ENCODE measurements at regions not wholly inside any gene's neighbourhood (a gene's known extent, or its start where the extent isn't known, plus 50 kb on each side); places are given as distances from the start of the nearest gene placed in this dataset.
"Not testable (repeated sequence)": the region's sequence is repeated elsewhere in the genome, so short reads cannot be mapped to it uniquely, and the experiment has no call there.

DNA sequence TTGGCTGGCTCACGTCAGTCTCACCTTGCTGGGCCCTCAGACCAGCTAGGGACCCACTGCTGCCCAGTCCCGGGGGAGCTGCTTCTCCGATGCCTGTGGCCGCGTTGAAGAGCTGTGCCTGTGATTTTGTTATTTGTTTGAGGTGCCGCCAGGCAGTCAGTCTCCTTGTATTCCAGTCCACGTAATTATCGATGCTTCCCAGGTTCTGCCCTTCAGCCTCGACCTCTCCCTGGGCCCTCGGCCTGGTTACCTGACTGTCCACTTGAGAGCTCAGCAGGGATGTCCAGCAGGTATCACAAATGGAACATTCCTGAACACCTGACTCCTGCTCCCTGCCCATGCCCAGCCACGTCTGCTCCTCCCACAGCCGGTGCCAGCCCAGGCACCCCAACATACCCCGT, 195.9 kb upstream of the HS6ST1 start:
- no peak for DNase-seq

GRCh38 chr2:128516938-128517337, 198.3 kb upstream of the HS6ST1 start:
- no peak for DNase-seq

GRCh38 chr2:128519028-128519427, 200.4 kb upstream of the HS6ST1 start:
- not testable (repeated sequence) for DNase-seq

- no peak for DNase-seq
These were observed 201.0 kb upstream of the HS6ST1 start for GRCh38 chr2:128519517-128520215.

DNA sequence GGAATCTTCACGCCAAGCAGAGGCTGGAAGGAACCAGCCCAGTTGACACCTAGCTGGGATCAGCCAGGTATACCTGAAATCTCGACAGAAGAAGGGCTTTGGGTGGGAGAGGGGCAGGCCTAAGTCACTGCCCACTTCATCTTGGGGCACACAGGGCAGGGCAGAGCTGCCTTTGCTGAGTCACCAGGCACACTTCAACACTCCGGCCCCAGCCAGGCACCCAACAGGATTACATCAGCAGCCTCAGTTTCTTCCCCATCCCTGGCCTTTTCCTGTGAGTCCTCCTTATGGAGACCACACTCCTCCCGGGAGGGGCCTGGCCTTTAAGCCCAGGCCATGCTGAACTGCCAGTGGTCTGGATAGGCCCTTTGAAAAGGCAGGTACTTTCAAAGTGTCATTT, 201.7 kb upstream of the HS6ST1 start:
- no peak for DNase-seq

- DNase-seq = no peak
These were observed 202.1 kb upstream of the HS6ST1 start for GRCh38 chr2:128520791-128521190.

- DNase-seq = no peak
These were observed 202.8 kb upstream of the HS6ST1 start for GRCh38 chr2:128521482-128521881.

DNA sequence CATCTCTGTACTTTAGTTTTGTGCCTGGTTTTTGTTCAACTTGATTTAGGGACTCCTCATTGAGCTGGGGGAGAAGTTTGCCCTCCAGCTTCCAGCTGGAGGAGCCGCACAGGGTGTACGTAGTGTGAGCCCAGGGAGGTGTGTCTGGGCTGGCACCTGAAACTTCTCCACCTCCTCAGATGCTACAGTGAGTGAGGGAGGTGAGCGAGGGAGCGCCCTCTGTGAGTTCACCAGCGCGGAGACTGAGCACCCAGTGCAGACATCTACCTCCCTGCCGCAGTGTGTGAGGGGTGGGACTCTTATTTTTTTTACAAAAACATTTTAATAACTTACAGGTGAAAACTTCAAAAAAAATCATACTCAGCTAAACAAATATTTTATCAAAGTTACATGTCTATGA, 204.2 kb upstream of the HS6ST1 start:
- no peak for DNase-seq

- DNase-seq = no peak
These were observed 204.8 kb upstream of the HS6ST1 start for GRCh38 chr2:128523457-128523856.

DNA sequence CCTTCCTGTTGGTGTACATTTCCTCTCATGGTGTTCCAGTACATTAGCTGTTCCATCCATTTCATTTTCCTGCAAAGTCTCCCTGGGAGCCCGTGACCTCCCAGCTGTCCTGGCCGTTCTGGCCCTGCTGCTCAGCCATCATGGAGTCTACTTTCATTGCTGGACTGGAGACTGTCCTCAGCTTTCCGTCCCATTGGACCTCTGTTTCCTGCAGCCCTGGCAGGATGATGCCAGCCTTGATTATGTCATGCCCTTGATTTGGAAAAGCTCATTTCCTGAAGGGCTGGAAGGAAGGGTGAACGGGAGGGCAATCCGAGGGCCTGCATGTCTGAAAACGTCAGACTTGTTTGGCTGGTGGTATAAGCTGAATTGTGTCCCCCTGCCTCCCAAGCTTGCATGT, 205.5 kb upstream of the HS6ST1 start:
- DNase-seq = no peak

DNA sequence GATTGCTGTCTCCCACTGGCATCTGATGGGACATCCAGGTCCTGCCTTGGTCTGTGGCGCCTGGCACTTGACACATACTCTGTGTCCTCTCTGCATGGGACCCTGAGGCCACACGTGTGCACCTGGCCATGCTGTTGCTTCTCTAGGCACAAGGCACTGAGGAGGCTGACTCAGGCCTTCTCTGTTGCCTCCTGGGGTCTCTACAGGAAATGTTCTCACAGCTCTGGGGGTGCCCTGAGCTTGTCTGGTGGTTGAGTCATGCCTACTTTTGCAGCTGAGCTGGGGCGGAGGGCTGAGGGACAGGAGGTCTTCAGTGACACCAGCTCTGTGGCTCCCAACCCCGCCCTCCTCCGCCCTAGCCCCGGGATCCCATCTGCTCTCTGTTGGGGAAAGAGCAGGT, 207.0 kb upstream of the HS6ST1 start:
- no peak for DNase-seq

- no peak for DNase-seq
These were observed 207.8 kb upstream of the HS6ST1 start for GRCh38 chr2:128526455-128526976.

- DNase-seq = no peak
These were observed 209.5 kb upstream of the HS6ST1 start for GRCh38 chr2:128528133-128528532.

DNA sequence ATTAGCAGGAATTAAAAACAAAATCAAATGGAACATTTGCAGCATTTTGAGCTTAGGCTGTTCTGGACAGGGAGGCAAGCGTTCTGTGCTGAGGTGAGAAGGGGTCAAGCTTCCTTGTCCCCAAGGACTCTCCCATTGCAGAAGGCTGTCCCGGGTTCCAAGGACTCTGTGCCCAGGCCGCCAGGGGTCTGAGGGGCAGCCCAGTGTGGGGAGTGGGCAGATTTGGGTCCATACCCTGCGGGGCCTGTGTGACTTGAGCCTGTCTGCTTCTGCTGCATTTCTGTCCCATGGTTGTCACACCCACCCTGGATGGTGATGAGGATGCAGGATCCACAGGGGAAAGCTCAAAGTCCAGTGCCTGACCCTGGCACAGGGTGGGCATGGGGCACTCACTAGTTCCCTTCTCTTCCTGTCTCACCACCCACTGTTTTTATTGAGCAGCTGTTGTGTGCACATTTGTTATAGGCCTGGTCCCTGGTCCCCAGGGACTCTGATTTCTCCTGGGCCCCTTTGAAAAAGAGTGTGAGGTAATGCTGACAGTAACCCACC, 211.4 kb upstream of the HS6ST1 start:
- DNase-seq = no peak

GRCh38 chr2:128531856-128532255, 213.2 kb upstream of the HS6ST1 start:
- no peak for DNase-seq

DNA sequence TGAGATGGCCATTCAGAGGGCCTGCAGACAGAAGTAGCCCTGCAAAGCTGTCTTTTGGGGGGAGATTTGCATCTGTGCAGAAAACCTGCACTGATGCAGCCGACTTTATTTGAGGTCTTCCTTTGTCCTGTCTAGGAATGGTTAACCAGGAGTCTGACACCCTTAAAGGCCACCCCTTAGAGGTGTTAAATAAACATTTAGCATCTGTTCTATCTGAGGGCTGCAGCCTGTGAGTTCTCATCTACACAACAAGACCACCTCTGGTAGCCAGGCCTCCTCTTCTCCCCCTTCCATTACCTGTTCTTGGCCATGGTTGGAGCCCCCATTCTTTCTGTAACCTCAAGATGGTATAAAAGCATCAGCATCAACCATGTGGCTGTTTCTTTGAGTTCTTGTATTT, 214.4 kb upstream of the HS6ST1 start:
- DNase-seq = no peak

GRCh38 chr2:128534688-128535392, 216.2 kb upstream of the HS6ST1 start:
- no peak for DNase-seq

DNA sequence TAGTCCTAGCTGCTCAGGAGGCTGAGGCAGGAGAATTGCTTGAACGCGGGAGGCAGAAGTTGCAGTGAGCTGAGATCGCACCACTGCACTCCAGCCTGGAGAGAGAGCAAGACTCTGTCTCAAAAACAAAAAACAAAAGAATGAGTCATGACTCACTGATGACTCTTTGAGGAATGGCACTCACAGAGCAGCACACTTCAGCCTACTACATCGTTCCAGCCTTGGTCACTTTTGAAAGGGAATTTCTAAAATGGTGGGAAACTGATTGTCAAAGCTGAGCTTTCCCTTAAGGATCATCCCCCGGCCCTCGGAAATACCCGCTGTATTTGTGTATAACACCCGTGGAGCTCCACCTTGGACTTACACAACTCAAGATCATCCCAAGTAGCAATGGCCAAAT, 217.3 kb upstream of the HS6ST1 start:
- no peak for DNase-seq

- no peak for DNase-seq
These were observed 218.4 kb upstream of the HS6ST1 start for GRCh38 chr2:128536925-128537620.

DNA sequence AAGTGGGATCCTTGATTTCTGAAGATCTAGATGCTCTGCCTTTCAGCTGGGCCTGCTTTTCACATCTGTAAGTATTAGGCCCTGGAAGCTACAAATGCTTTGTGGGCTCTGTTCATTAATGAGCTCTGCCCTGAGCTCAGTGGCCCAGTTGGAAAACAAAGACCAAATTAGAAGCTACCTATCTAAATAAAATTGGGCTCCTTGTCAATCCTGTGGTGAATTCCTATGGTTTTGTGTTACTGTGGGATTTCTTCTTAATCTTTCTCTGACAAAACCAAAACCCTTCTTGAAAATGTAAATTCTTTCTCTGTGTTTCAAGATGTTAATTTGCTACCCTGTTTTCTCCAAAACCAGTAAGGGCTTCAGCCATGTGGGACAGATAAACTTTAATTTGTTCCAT, 219.0 kb upstream of the HS6ST1 start:
- no peak for DNase-seq

- no peak for DNase-seq
These were observed 219.7 kb upstream of the HS6ST1 start for GRCh38 chr2:128538396-128538795.

GRCh38 chr2:128540670-128541069, 222.0 kb upstream of the HS6ST1 start:
- no peak for DNase-seq

- no peak for DNase-seq
These were observed 222.8 kb upstream of the HS6ST1 start for GRCh38 chr2:128541448-128541847.

- DNase-seq = no peak
These were observed 224.4 kb upstream of the HS6ST1 start for GRCh38 chr2:128543036-128543435.
